HFFc6 (cell line): ENCODE measurements at regions not wholly inside any gene's neighbourhood (a gene's known extent, or its start where the extent isn't known, plus 50 kb on each side); places are given as distances from the start of the nearest gene placed in this dataset.
A peak's percentile ranks its signal among the peaks of the same experiment; 100 is the strongest.
"Not testable (repeated sequence)": the region's sequence is repeated elsewhere in the genome, so short reads cannot be mapped to it uniquely, and the experiment has no call there.

Source experiments
- DNase-seq: peaks from one replicate; pipeline ENCODE4 v3.0.0-alpha.2; 2018
- H3K27ac Mint-ChIP-seq: 2 replicates; pipeline ENCODE4 v1.8.0; 2020; ENCODE audit warnings: mild to moderate bottlenecking, mixed read lengths
- H3K27me3 Mint-ChIP-seq: 2 replicates; pipeline ENCODE4 v1.8.0; 2021; ENCODE audit warnings: mild to moderate bottlenecking, moderate library complexity, mixed read lengths; ENCODE audit not compliant: insufficient read depth
- H3K36me3 Mint-ChIP-seq: 2 replicates; pipeline ENCODE4 v1.8.0; 2021; ENCODE audit warnings: low read depth, mixed read lengths
- H3K4me1 Mint-ChIP-seq: 2 replicates; pipeline ENCODE4 v1.8.0; 2020; ENCODE audit warnings: low read depth, mixed read lengths
- H3K4me3 Mint-ChIP-seq: 2 replicates; pipeline ENCODE4 v1.8.0; 2020; ENCODE audit warnings: mild to moderate bottlenecking, moderate library complexity, mixed read lengths
- H3K9me3 Mint-ChIP-seq: 2 replicates; pipeline ENCODE4 v1.8.0; 2020; ENCODE audit warnings: mild to moderate bottlenecking, mixed read lengths
- CTCF ChIP-seq: fragments of 200-600 bp; sonication (generic); IDR thresholded peaks from 2 replicates; pipeline ENCODE4 v1.5.0; 2021; ENCODE audit warnings: antibody characterized with exemption, mild to moderate bottlenecking

- peaks cover 34% of the 10 kb centered on the region for H3K4me1 Mint-ChIP-seq
- not testable (repeated sequence) for H3K9me3 Mint-ChIP-seq, DNase-seq, H3K4me3 Mint-ChIP-seq, H3K36me3 Mint-ChIP-seq, H3K27me3 Mint-ChIP-seq, H3K27ac Mint-ChIP-seq
Observed at GRCh38 chr7:101679653-101680173, 50.6 kb upstream of the MYL10 start.

DNA sequence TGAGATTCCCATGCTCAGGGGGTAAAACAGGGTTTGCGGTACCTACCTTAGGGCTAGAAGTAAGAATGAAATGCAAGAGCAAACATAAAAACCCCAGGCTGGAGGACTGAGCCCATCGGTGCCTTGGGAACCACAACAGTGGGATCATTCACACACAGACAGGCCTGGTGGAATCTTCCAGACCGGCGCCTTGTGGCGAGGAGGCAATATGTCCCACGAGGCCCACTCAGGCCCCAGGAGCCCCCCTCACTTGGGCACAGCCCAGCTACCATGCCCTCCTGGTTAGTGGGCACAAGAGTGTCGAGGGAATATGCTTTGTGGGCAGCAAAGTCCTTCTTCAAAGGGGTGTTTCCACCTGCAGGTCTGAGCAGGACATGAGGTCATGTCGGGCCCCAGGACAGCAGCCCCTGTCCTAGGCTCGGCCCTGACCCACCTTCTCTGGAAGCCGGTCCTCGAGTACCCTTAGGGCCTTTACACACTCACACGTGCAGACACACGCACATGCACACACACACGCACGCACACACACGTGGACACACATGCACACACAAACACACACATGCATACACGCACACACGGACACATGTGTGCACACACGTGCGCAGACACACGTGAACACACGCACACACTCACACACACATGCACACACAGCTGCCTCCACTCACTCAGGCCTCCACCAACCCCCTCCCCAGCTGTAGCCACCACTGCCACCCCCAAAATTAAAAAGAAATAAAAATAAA lies 51.5 kb upstream of the MYL10 start:
- Mint-ChIP-seq H3K4me3 (peak overlapping the region; percentile 78), H3K27ac (peak overlapping the region; percentile 93), H3K36me3 (no peaks in the 10 kb centered on the region), H3K9me3 (no peaks in the 10 kb centered on the region), H3K4me1 (peaks cover 34% of the 10 kb centered on the region), H3K27me3 (no peaks in the 10 kb centered on the region; the same call in 1 of the 2 replicates)
- DNase-seq = no peak
- TF ChIP-seq CTCF = no peak

- no peaks in the 10 kb centered on the region for H3K36me3 Mint-ChIP-seq
- H3K9me3 Mint-ChIP-seq = no peaks in the 10 kb centered on the region
- DNase-seq = peak; percentile 92
- no peak for TF ChIP-seq CTCF
- H3K4me3 Mint-ChIP-seq = peak overlapping the region; percentile 78
- peak overlapping the region; percentile 93 for H3K27ac Mint-ChIP-seq
- H3K27me3 Mint-ChIP-seq = no peaks in the 10 kb centered on the region; the same call in 1 of the 2 replicates
- peaks cover 34% of the 10 kb centered on the region for H3K4me1 Mint-ChIP-seq
Observed at GRCh38 chr7:101681170-101682007, 52.3 kb upstream of the MYL10 start.

GRCh38 chr7:101684983-101685330 lies 55.9 kb upstream of the MYL10 start:
- TF ChIP-seq CTCF = no peak
- H3K27ac Mint-ChIP-seq = no peak overlapping the region
- no peaks in the 10 kb centered on the region for H3K9me3 Mint-ChIP-seq
- H3K27me3 Mint-ChIP-seq = peaks cover 3% of the 10 kb centered on the region; the same call in 1 of the 2 replicates
- H3K4me3 Mint-ChIP-seq = no peak overlapping the region
- peaks cover 17% of the 10 kb centered on the region for H3K4me1 Mint-ChIP-seq
- no peak for DNase-seq
- no peaks in the 10 kb centered on the region for H3K36me3 Mint-ChIP-seq

- TF ChIP-seq CTCF = no peak
- Mint-ChIP-seq H3K9me3 (no peaks in the 10 kb centered on the region), H3K27ac (no peak overlapping the region), H3K4me3 (no peak overlapping the region), H3K4me1 (peaks cover 11% of the 10 kb centered on the region), H3K36me3 (no peaks in the 10 kb centered on the region), H3K27me3 (peaks cover 3% of the 10 kb centered on the region; the same call in 1 of the 2 replicates)
- DNase-seq = no peak
Observed at GRCh38 chr7:101686030-101686429, 56.9 kb upstream of the MYL10 start.

DNA sequence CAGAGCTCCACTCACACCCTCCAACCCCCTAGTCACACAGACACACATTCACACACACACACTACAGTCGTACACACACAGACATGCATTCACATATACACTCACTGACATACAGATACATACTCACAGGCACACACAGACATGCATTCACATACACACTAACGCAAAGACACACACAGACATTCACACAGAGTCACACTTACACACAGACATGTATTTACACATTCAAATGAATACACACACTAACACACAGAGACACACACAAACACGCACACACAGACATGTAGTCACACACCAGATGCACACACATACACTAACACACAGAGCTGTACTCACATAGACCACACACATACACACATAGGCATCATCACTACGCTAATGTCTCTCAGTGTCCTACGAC lies 58.0 kb upstream of the MYL10 start:
- TF ChIP-seq CTCF = no peak
- H3K9me3 Mint-ChIP-seq = no peaks in the 10 kb centered on the region
- H3K27ac Mint-ChIP-seq = no peak overlapping the region
- H3K4me3 Mint-ChIP-seq = no peak overlapping the region
- DNase-seq = no peak
- H3K4me1 Mint-ChIP-seq = peaks cover under 1% of the 10 kb centered on the region
- H3K27me3 Mint-ChIP-seq = peaks cover 3% of the 10 kb centered on the region; the same call in 1 of the 2 replicates
- no peaks in the 10 kb centered on the region for H3K36me3 Mint-ChIP-seq
